ENCODE measurements at regions not wholly inside any gene's neighbourhood (a gene's known extent, or its start where the extent isn't known, plus 50 kb on each side); places are given as distances from the start of the nearest gene placed in this dataset.

- Mint-ChIP-seq H3K27me3 (no peaks in the 10 kb centered on the region), H3K4me1 (ENCODE audit: unreplicated experiment) (peaks cover 30% of the 10 kb centered on the region), H3K36me3 (no peaks in the 10 kb centered on the region), H3K27ac (peak overlapping the region; percentile 92), H3K4me3 (peak overlapping the region; percentile 51), H3K9me3 (no peaks in the 10 kb centered on the region)
- DNase-seq (ENCODE audit: extremely low spot score, unreplicated experiment), result no peak
- TF ChIP-seq, protein P1, sequence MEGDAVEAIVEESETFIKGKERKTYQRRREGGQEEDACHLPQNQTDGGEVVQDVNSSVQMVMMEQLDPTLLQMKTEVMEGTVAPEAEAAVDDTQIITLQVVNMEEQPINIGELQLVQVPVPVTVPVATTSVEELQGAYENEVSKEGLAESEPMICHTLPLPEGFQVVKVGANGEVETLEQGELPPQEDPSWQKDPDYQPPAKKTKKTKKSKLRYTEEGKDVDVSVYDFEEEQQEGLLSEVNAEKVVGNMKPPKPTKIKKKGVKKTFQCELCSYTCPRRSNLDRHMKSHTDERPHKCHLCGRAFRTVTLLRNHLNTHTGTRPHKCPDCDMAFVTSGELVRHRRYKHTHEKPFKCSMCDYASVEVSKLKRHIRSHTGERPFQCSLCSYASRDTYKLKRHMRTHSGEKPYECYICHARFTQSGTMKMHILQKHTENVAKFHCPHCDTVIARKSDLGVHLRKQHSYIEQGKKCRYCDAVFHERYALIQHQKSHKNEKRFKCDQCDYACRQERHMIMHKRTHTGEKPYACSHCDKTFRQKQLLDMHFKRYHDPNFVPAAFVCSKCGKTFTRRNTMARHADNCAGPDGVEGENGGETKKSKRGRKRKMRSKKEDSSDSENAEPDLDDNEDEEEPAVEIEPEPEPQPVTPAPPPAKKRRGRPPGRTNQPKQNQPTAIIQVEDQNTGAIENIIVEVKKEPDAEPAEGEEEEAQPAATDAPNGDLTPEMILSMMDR (conservative IDR thresholded peaks at IDR 0.05), result no peak
These were observed 234.5 kb upstream of the ZNF217 start for GRCh38 chr20:53828088-53828681.

- no peaks in the 10 kb centered on the region for H3K9me3 Mint-ChIP-seq
- peaks cover 30% of the 10 kb centered on the region for H3K4me1 Mint-ChIP-seq (ENCODE audit: unreplicated experiment)
- peak overlapping the region; percentile 22 for H3K27ac Mint-ChIP-seq
- TF ChIP-seq, protein P1 (conservative IDR thresholded peaks at IDR 0.05), result no peak
- H3K4me3 Mint-ChIP-seq, result no peak overlapping the region
- no peaks in the 10 kb centered on the region for H3K27me3 Mint-ChIP-seq
- no peaks in the 10 kb centered on the region for H3K36me3 Mint-ChIP-seq
- no peak for DNase-seq (ENCODE audit: extremely low spot score, unreplicated experiment)
These were observed 233.9 kb upstream of the ZNF217 start for GRCh38 chr20:53827292-53828087.

- no peaks in the 10 kb centered on the region for H3K9me3 Mint-ChIP-seq
- H3K27me3 Mint-ChIP-seq, result no peaks in the 10 kb centered on the region
- TF ChIP-seq, protein P1 (conservative IDR thresholded peaks at IDR 0.05), result no peak
- no peak overlapping the region for H3K4me3 Mint-ChIP-seq
- DNase-seq (ENCODE audit: extremely low spot score, unreplicated experiment), result no peak
- H3K4me1 Mint-ChIP-seq (ENCODE audit: unreplicated experiment), result peaks cover 30% of the 10 kb centered on the region
- H3K36me3 Mint-ChIP-seq, result no peaks in the 10 kb centered on the region
- H3K27ac Mint-ChIP-seq, result peak overlapping the region; percentile 22
These were observed 233.1 kb upstream of the ZNF217 start for GRCh38 chr20:53826597-53827291.

- H3K4me1 Mint-ChIP-seq (ENCODE audit: unreplicated experiment), result peaks cover 30% of the 10 kb centered on the region
- no peak for DNase-seq (ENCODE audit: extremely low spot score, unreplicated experiment)
- H3K9me3 Mint-ChIP-seq, result no peaks in the 10 kb centered on the region
- H3K27me3 Mint-ChIP-seq, result no peaks in the 10 kb centered on the region
- TF ChIP-seq, protein P1 (conservative IDR thresholded peaks at IDR 0.05), result no peak
- no peak overlapping the region for H3K4me3 Mint-ChIP-seq
- no peaks in the 10 kb centered on the region for H3K36me3 Mint-ChIP-seq
- no peak overlapping the region for H3K27ac Mint-ChIP-seq
These were observed 232.5 kb upstream of the ZNF217 start for GRCh38 chr20:53826090-53826489.

GRCh38 chr20:53825282-53825681 lies 231.6 kb upstream of the ZNF217 start:
- Mint-ChIP-seq H3K27ac (no peak overlapping the region), H3K36me3 (no peaks in the 10 kb centered on the region), H3K9me3 (no peaks in the 10 kb centered on the region), H3K4me1 (ENCODE audit: unreplicated experiment) (peaks cover 29% of the 10 kb centered on the region), H3K4me3 (no peak overlapping the region), H3K27me3 (no peaks in the 10 kb centered on the region)
- no peak for DNase-seq (ENCODE audit: extremely low spot score, unreplicated experiment)
- TF ChIP-seq, protein P1 (conservative IDR thresholded peaks at IDR 0.05), result no peak
